Suprapubic skin (tissue), 4 donors: ENCODE measurements at regions not wholly inside any gene's neighbourhood (a gene's known extent, or its start where the extent isn't known, plus 50 kb on each side); places are given as distances from the start of the nearest gene placed in this dataset.

Source experiments
- CTCF ChIP-seq, 2 donors: fragments of 200-600 bp in 1 of 2; fragments of 450-650 bp in 1 of 2; sonication (generic) in 1 of 2; IDR thresholded peaks; one replicate each; pipeline ENCODE4 v1.5.1; 2016 to 2019; ENCODE audit warnings: antibody characterized with exemption in 2 of 2, mild to moderate bottlenecking in 1 of 2, moderate library complexity in 1 of 2
- POLR2A ChIP-seq, 2 donors: fragments of 450-650 bp; IDR thresholded peaks; one replicate each; pipeline ENCODE4 v1.6.1; 2017; ENCODE audit warnings: antibody characterized with exemption in 2 of 2, mild to moderate bottlenecking in 2 of 2, moderate library complexity in 2 of 2
- POLR2AphosphoS5 ChIP-seq, 3 donors: sonication (generic); formaldehyde crosslinking; IDR thresholded peaks; one replicate each; pipeline ENCODE4 v1.6.1; 2017; ENCODE audit warnings: antibody characterized with exemption in 3 of 3

GRCh38 chr7:86933295-86933845 is 126.1 kb downstream of the ELAPOR2 start:
- no peak for TF ChIP-seq CTCF (IDR thresholded peaks at IDR 0.05)
- TF ChIP-seq POLR2A (IDR thresholded peaks at IDR 0.05) = no peak
- no peak for TF ChIP-seq POLR2AphosphoS5 (IDR thresholded peaks at IDR 0.05)
